GM12873 (cell line): ENCODE measurements at regions not wholly inside any gene's neighbourhood (a gene's known extent, or its start where the extent isn't known, plus 50 kb on each side); places are given as distances from the start of the nearest gene placed in this dataset.

ENCODE experiments used
- CTCF ChIP-seq: IDR thresholded peaks from 2 replicates; pipeline ENCODE4 v1.5.1; 2012; ENCODE audit warnings: low read depth, mild to moderate bottlenecking, moderate library complexity, low read length, control low read depth; ENCODE audit not compliant: insufficient read depth; ENCODE audit errors: missing control alignments

- no peak for TF ChIP-seq CTCF
Measured at GRCh38 chr15:38670128-38671005, 105.8 kb upstream of the RASGRP1 start.

DNA sequence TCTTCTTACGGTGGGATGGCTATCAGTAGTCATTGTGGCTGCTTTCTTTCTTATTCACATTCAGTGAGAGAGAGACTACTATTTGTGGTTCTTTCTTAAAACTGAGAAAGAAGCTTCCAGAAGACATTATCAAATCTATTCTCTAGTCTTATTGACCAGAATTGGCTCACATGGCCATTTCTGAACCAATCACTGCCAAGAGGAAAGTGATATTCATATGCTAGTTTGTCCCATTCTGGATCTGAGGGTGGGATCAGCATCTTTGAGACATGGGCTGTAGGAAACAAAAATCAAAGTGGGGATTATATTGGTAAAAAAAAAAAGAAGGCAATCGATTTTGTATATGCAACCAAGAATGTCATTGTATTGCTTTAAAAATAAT lies 106.4 kb upstream of the RASGRP1 start:
- no peak for TF ChIP-seq CTCF

DNA sequence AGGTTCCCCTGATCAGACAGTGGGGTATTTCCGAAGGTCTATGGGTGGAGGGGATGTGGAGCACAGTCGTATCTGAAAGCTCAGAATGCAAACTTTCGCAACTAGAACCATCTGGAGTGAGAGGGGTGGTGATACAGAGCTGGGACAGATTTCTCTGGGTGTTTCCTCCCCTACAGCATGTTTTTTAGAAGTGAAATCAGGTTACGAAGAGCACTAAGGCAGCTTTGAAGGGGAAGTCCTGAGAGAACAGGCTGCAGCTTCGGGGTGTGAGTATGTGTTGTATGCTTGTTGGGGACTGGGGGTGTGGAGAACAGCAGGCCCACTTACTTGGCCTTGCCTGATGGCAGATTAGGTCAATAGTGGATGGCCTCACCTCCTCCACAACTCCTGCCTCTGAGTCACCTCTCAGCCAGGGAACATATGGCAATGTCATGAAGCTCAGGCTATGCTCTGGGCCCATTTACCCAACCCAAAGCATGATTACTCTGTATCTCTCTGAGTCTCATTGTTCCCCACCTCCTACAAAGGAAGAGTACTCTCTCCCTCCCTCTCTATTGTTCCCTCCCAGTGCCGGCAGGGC lies 107.2 kb upstream of the RASGRP1 start:
- TF ChIP-seq CTCF, result no peak

DNA sequence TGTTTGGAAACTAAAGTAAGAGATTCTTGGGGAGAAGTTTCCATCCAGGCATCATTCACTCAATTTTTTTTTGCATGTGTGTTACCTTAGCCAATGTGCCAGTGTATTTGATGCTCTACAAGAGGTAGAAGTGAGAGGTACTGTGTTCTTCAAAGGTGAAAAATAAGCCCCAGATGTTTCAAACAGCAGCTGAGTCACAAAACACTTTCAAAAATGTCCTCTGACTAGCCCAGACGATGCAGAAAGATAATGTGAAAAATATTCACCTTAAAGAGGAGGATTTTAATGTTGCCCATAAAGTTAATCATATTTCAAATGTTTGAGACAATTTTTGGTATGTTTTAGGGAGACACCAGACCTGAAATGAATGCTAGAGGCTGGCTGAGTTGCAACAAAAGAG lies 107.7 kb upstream of the RASGRP1 start:
- TF ChIP-seq CTCF, result no peak

DNA sequence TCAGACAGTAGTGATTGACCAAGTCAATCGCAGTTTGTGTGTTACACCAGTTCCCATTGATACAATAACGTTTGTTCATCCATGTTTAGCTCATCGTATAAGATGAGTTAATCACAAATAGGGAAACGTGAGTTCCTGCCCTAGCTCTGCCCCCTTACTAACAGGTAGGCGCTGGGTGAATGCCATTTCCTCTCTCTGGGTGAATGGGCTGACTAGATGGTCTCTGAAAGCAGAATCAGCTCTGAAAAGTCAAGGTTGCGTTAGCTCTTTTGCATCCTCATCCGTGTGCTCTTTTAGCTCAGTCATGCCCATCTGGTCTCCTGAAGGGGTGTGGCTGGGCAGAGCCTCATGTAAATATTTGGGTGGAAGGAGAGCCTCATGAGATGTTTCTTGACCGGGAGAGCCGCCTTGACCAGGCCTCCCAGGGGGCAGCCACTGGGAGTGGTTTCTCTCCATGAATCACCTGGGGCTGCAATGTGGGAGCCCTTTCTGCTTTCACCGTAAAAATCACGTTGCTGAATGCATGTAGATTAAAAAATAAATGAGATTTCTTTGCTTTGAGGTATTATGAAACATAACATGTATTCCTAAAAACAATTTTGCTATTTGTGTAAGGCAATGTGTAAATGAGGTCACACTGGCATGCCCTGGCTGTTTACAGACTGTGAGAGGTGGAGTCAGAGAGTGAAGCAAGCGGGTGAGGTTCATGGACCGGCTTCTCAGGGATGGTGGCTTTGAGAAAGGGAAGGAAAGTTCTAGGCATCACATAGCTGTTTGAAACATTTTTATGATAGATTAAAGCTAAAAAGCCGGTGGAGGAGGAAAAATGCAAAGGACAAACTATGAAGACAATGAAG lies 108.4 kb upstream of the RASGRP1 start:
- no peak for TF ChIP-seq CTCF

DNA sequence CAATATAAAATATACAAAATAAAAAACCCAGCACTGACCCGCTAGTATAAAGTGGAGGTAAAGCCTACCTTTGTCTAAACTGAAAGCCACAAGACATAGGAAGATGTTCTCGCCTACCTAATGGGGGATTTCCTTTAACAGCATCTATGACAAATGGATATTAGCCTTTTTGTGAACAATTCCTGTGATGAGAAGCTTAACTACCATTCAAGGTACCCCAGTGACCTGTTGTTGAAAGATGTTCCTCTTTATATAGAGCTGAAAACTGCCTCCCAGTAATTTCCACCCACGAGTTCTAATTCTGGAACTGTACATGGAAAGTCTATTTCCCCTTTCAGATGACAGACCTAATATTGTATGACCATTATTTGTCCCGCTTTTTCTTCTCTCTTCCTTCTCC lies 109.8 kb upstream of the RASGRP1 start:
- no peak for TF ChIP-seq CTCF

GRCh38 chr15:38678281-38678680 lies 113.7 kb upstream of the RASGRP1 start:
- TF ChIP-seq CTCF, result no peak
